HUES6 (cell line): ENCODE measurements at regions not wholly inside any gene's neighbourhood (a gene's known extent, or its start where the extent isn't known, plus 50 kb on each side); places are given as distances from the start of the nearest gene placed in this dataset.

Experiments used
- H3K27ac ChIP-seq: 2 replicates; pipeline ENCODE4 v1.7.0; 2013; ENCODE audit warnings: low read depth, mild to moderate bottlenecking, low read length, inconsistent platforms
- H3K27me3 ChIP-seq: 2 replicates; pipeline ENCODE4 v1.6.1; 2013; ENCODE audit warnings: low read length; ENCODE audit not compliant: control insufficient read depth, insufficient read depth
- H3K36me3 ChIP-seq: 2 replicates; pipeline ENCODE4 v1.6.1; 2013; ENCODE audit warnings: low read length; ENCODE audit not compliant: control insufficient read depth, insufficient read depth
- H3K4me1 ChIP-seq: 2 replicates; pipeline ENCODE4 v1.6.1; 2013; ENCODE audit warnings: low read length; ENCODE audit not compliant: control insufficient read depth, insufficient read depth
- H3K4me3 ChIP-seq: 2 replicates; pipeline ENCODE4 v1.5.1; 2013; ENCODE audit warnings: low read depth, low read length
- H3K9ac ChIP-seq: one replicate; pipeline ENCODE4 v1.6.1; 2013; ENCODE audit warnings: mild to moderate bottlenecking, low read length
- H3K9me3 ChIP-seq: 2 replicates; pipeline ENCODE4 v1.6.1; 2013; ENCODE audit warnings: low read depth, low read length; ENCODE audit not compliant: control insufficient read depth, insufficient read depth

- Histone ChIP-seq H3K27me3 (peaks cover 5% of the 10 kb centered on the region; the same call in 1 of the 2 replicates), H3K4me3 (no peak overlapping the region), H3K4me1 (no peaks in the 10 kb centered on the region), H3K36me3 (no peaks in the 10 kb centered on the region), H3K27ac (no peak overlapping the region), H3K9ac (no peak overlapping the region), H3K9me3 (no peaks in the 10 kb centered on the region)
Measured at GRCh38 chr1:190597294-190597693, 119.6 kb upstream of the BRINP3 start.

- H3K4me3 ChIP-seq: no peak overlapping the region
- peaks cover 5% of the 10 kb centered on the region; the same call in 1 of the 2 replicates for H3K27me3 ChIP-seq
- H3K4me1 ChIP-seq: no peaks in the 10 kb centered on the region
- no peaks in the 10 kb centered on the region for H3K9me3 ChIP-seq
- no peaks in the 10 kb centered on the region for H3K36me3 ChIP-seq
- H3K9ac ChIP-seq: no peak overlapping the region
- H3K27ac ChIP-seq: no peak overlapping the region
Measured at GRCh38 chr1:190599670-190600069, 122.0 kb upstream of the BRINP3 start.

- Histone ChIP-seq H3K9ac (no peak overlapping the region), H3K4me3 (no peak overlapping the region), H3K9me3 (no peaks in the 10 kb centered on the region), H3K27me3 (no peaks in the 10 kb centered on the region), H3K4me1 (no peaks in the 10 kb centered on the region), H3K36me3 (no peaks in the 10 kb centered on the region), H3K27ac (no peak overlapping the region)
Measured at GRCh38 chr1:190602325-190602724, 124.7 kb upstream of the BRINP3 start.

- H3K4me3 ChIP-seq: no peak overlapping the region
- no peaks in the 10 kb centered on the region for H3K36me3 ChIP-seq
- no peak overlapping the region for H3K9ac ChIP-seq
- no peaks in the 10 kb centered on the region for H3K4me1 ChIP-seq
- no peaks in the 10 kb centered on the region for H3K27me3 ChIP-seq
- H3K9me3 ChIP-seq: no peaks in the 10 kb centered on the region
- H3K27ac ChIP-seq: no peak overlapping the region
Measured at GRCh38 chr1:190608282-190608681, 130.6 kb upstream of the BRINP3 start.

DNA sequence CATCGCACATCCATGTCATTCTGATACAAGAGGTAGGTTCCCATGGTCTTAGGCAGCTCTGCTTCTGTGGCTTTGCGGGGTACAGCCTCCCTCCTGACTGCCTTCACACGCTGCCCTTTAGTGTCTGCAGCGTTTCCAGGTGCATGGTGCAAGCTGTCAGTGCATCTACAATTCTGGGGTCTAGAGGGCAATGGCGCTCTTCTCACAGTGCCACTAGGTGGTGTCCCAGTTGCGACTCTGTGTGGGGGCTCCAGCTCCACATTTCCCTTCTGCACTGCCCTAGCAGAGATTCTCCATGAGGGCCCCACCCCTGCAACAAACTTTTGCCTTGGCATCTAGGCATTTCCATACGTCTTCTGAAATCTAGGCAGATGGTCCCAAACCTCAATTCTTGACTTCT, 138.2 kb upstream of the BRINP3 start:
- no peaks in the 10 kb centered on the region for H3K9me3 ChIP-seq
- H3K4me1 ChIP-seq: no peaks in the 10 kb centered on the region
- no peak overlapping the region for H3K9ac ChIP-seq
- no peaks in the 10 kb centered on the region for H3K36me3 ChIP-seq
- H3K4me3 ChIP-seq: no peak overlapping the region
- H3K27ac ChIP-seq: no peak overlapping the region
- H3K27me3 ChIP-seq: no peaks in the 10 kb centered on the region

DNA sequence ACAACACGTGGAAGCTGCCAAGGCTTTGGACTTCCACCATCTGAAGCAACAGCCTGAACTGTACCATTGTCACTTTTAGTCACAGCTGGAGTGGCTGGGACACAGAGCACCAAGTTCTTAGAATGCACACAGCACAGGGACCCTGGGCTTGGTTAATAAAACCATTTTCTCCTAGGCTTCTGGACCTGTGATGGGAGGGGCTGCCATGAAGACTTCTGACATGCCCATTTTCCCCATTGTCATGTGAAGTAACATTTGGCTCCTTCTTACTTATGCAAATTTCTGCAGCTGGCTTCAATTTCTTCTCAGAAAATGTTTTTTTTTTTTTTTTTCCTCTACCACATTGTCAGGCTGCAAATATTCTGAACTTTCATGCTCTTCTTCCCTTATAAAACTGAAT, 138.6 kb upstream of the BRINP3 start:
- Histone ChIP-seq H3K9ac (no peak overlapping the region), H3K9me3 (no peaks in the 10 kb centered on the region), H3K27me3 (no peaks in the 10 kb centered on the region), H3K27ac (no peak overlapping the region), H3K4me1 (no peaks in the 10 kb centered on the region), H3K36me3 (no peaks in the 10 kb centered on the region), H3K4me3 (no peak overlapping the region)

- Histone ChIP-seq H3K9me3 (no peaks in the 10 kb centered on the region), H3K4me3 (no peak overlapping the region), H3K36me3 (no peaks in the 10 kb centered on the region), H3K4me1 (no peaks in the 10 kb centered on the region), H3K27ac (no peak overlapping the region), H3K27me3 (no peaks in the 10 kb centered on the region), H3K9ac (no peak overlapping the region)
Measured at GRCh38 chr1:190619724-190620123, 142.1 kb upstream of the BRINP3 start.

- Histone ChIP-seq H3K27me3 (no peaks in the 10 kb centered on the region), H3K36me3 (no peaks in the 10 kb centered on the region), H3K9ac (no peak overlapping the region), H3K27ac (no peak overlapping the region), H3K4me3 (no peak overlapping the region), H3K9me3 (no peaks in the 10 kb centered on the region), H3K4me1 (no peaks in the 10 kb centered on the region)
Measured at GRCh38 chr1:190633488-190633887, 155.8 kb upstream of the BRINP3 start.

DNA sequence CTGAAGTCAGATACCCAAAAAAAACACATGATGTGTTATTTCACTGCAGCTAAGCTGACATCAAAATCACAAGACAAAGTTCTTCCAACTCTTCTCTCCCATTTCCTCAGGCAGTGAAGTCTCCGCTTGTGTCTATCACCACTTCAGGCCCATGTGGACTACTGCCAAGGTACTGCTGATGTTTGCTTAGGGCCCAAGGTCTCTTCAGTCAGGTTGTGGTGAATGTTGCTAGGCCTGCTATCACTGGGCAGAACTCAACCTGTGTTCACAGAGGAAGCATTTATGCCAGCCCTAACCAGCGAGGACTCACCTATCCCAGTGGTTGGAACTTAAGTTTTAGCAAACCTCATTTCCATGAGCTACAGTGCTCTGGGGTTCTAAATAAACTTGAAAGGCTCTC, 156.5 kb upstream of the BRINP3 start:
- no peaks in the 10 kb centered on the region for H3K9me3 ChIP-seq
- no peaks in the 10 kb centered on the region for H3K27me3 ChIP-seq
- no peaks in the 10 kb centered on the region for H3K4me1 ChIP-seq
- no peak overlapping the region for H3K4me3 ChIP-seq
- no peak overlapping the region for H3K9ac ChIP-seq
- H3K27ac ChIP-seq: no peak overlapping the region
- H3K36me3 ChIP-seq: no peaks in the 10 kb centered on the region

- Histone ChIP-seq H3K27me3 (no peaks in the 10 kb centered on the region), H3K4me3 (no peak overlapping the region), H3K9me3 (peaks cover 6% of the 10 kb centered on the region; the same call in 1 of the 2 replicates), H3K27ac (no peak overlapping the region), H3K4me1 (no peaks in the 10 kb centered on the region), H3K9ac (no peak overlapping the region), H3K36me3 (no peaks in the 10 kb centered on the region)
Measured at GRCh38 chr1:190649553-190649952, 171.9 kb upstream of the BRINP3 start.

DNA sequence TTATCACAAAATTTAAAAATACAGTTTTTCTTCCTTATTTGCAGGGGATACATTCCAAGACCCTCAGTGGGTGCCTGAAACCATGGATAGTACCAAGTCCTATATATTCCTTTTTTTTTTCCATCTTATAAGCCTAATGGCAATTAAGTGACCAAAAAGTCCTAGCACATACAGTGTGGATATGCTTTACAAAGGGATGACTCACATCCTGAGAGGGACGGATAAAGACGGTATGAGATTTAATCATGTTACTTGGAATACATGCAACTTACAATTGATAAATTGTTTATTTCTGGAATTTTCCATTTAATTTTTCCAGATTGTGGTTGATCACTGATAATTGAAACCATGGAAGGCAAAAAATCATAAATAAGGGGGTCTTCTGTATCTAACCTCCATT, 181.2 kb upstream of the BRINP3 start:
- Histone ChIP-seq H3K4me1 (no peaks in the 10 kb centered on the region), H3K4me3 (no peak overlapping the region), H3K36me3 (no peaks in the 10 kb centered on the region), H3K27me3 (no peaks in the 10 kb centered on the region), H3K9ac (no peak overlapping the region), H3K9me3 (no peaks in the 10 kb centered on the region), H3K27ac (no peak overlapping the region)

DNA sequence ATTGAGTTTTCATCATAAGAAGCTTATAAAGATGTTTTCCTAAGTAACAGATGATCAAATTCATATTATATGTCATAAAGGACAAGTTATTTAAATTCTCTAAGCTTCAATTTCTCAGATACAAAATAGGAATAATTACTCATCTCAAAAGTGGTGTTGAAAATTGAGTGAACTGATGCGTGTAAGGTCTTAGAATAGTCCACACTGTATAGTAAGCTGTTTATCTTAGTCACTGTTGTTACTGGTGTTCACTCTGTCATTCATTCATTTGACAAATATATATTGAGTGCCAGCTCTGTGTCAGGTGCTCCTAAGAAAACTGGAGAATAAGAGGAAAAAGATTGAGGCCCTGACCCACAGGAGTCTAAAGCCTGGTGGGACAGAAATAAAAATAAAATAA, 186.3 kb upstream of the BRINP3 start:
- Histone ChIP-seq H3K36me3 (no peaks in the 10 kb centered on the region), H3K9ac (no peak overlapping the region), H3K4me1 (no peaks in the 10 kb centered on the region), H3K27ac (no peak overlapping the region), H3K4me3 (no peak overlapping the region), H3K9me3 (no peaks in the 10 kb centered on the region), H3K27me3 (no peaks in the 10 kb centered on the region)
